ENCODE measurements at regions not wholly inside any gene's neighbourhood (a gene's known extent, or its start where the extent isn't known, plus 50 kb on each side); places are given as distances from the start of the nearest gene placed in this dataset.
"Not testable (repeated sequence)": the region's sequence is repeated elsewhere in the genome, so short reads cannot be mapped to it uniquely, and the experiment has no call there.

GRCh38 chr17:77634710-77635109 lies 323.8 kb upstream of the TNRC6C start:
- DNase-seq: no peak
- Histone ChIP-seq H3K4me3 (ENCODE audit: low read length) (no peak overlapping the region), H3K27me3 (ENCODE audit: control insufficient read depth, insufficient read depth, low read length) (peaks cover 10% of the 10 kb centered on the region), H3K9me3 (replicated peaks; ENCODE audit: control insufficient read depth, low read depth, low read length) (no peaks in the 10 kb centered on the region), H3K36me3 (ENCODE audit: control insufficient read depth, insufficient read depth, low read length) (no peaks in the 10 kb centered on the region), H3K27ac (ENCODE audit: low read length) (no peak overlapping the region), H3K4me1 (ENCODE audit: control insufficient read depth, insufficient read depth, low read length) (no peaks in the 10 kb centered on the region)
- WGBS (ENCODE audit: insufficient coverage): 22% methylated on average over 3 of the region's 4 CpGs

- no peak for DNase-seq
- no peaks in the 10 kb centered on the region for H3K4me1 ChIP-seq (ENCODE audit: control insufficient read depth, insufficient read depth, low read length)
- WGBS (ENCODE audit: insufficient coverage): 62% methylated on average over 3 of the region's 4 CpGs
- peaks cover 10% of the 10 kb centered on the region for H3K27me3 ChIP-seq (ENCODE audit: control insufficient read depth, insufficient read depth, low read length)
- H3K27ac ChIP-seq (ENCODE audit: low read length): no peak overlapping the region
- no peak overlapping the region for H3K4me3 ChIP-seq (ENCODE audit: low read length)
- no peaks in the 10 kb centered on the region for H3K36me3 ChIP-seq (ENCODE audit: control insufficient read depth, insufficient read depth, low read length)
- no peaks in the 10 kb centered on the region for H3K9me3 ChIP-seq (replicated peaks; ENCODE audit: control insufficient read depth, low read depth, low read length)
Measured at GRCh38 chr17:77635176-77635575, 323.3 kb upstream of the TNRC6C start.

GRCh38 chr17:77635785-77636184 lies 322.7 kb upstream of the TNRC6C start:
- H3K4me1 ChIP-seq (ENCODE audit: control insufficient read depth, insufficient read depth, low read length); H3K27ac ChIP-seq (ENCODE audit: low read length); H3K4me3 ChIP-seq (ENCODE audit: low read length); H3K9me3 ChIP-seq (replicated peaks; ENCODE audit: control insufficient read depth, low read depth, low read length); H3K36me3 ChIP-seq (ENCODE audit: control insufficient read depth, insufficient read depth, low read length); DNase-seq: not testable (repeated sequence)
- peaks cover 14% of the 10 kb centered on the region for H3K27me3 ChIP-seq (ENCODE audit: control insufficient read depth, insufficient read depth, low read length)
- 92% methylated on average over 3 of the region's 3 CpGs for WGBS (ENCODE audit: insufficient coverage)

DNA sequence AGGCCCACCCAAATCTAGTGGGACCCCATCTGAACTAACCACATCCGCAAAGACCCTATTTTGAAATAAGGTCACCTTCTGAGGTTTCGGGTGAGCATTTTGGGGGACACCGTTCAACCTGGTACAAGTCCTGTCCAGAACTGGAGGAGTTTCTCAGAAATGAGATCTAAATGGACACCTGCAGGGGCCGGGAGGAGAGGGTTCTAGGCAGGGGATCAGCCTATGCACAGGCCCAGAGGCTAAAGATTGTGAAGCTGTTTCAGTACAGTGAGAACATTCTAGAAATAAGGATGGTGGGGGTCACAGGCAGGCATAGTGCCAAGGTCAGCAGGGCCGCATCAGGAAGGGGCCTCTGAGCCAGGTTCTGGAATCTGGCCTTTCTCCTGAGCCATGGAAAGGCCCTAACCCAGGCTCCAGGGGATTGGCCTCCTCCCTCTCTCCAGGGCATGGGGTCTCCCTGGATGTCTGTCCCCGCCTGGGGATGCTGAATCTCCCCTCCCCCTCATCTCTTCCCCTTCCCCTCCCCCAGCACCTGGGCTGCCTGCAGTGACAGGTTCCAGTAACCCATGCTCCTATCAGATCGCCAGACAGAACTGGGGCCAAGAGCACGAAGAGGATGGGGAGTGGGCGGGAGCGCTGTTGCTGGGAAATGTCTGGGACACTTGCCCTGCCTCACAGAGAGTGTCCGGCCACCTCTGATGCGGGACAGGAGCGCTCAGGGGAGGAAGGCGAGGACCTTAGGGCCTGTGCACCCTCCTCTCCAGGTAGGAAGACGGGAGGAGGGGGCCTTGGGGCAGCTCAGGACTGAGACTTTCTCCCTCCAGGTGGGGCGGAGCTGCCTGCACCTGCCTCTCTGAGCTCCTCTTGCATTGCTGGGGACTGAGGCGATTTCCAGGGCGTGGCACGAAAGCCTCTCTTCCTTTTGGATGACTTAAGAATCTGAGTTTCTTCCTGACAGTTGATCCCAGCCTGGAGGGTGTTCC lies 321.4 kb upstream of the TNRC6C start:
- Histone ChIP-seq H3K27me3 (ENCODE audit: control insufficient read depth, insufficient read depth, low read length) (peaks cover 19% of the 10 kb centered on the region), H3K27ac (ENCODE audit: low read length) (no peak overlapping the region), H3K9me3 (replicated peaks; ENCODE audit: control insufficient read depth, low read depth, low read length) (no peaks in the 10 kb centered on the region), H3K4me3 (ENCODE audit: low read length) (no peak overlapping the region), H3K36me3 (ENCODE audit: control insufficient read depth, insufficient read depth, low read length) (no peaks in the 10 kb centered on the region), H3K4me1 (ENCODE audit: control insufficient read depth, insufficient read depth, low read length) (no peaks in the 10 kb centered on the region)
- DNase-seq: no peak
- WGBS (ENCODE audit: insufficient coverage): 55% methylated on average over 16 of the region's 19 CpGs

- no peak overlapping the region for H3K4me3 ChIP-seq (ENCODE audit: low read length)
- no peaks in the 10 kb centered on the region for H3K36me3 ChIP-seq (ENCODE audit: control insufficient read depth, insufficient read depth, low read length)
- H3K27me3 ChIP-seq (ENCODE audit: control insufficient read depth, insufficient read depth, low read length): peaks cover 21% of the 10 kb centered on the region
- no peak overlapping the region for H3K27ac ChIP-seq (ENCODE audit: low read length)
- H3K9me3 ChIP-seq (replicated peaks; ENCODE audit: control insufficient read depth, low read depth, low read length): no peaks in the 10 kb centered on the region
- H3K4me1 ChIP-seq (ENCODE audit: control insufficient read depth, insufficient read depth, low read length): no peaks in the 10 kb centered on the region
- DNase-seq: peak; percentile 14
- 46% methylated on average over 11 of the region's 16 CpGs for WGBS (ENCODE audit: insufficient coverage)
Measured at GRCh38 chr17:77637818-77638575, 320.5 kb upstream of the TNRC6C start.

DNA sequence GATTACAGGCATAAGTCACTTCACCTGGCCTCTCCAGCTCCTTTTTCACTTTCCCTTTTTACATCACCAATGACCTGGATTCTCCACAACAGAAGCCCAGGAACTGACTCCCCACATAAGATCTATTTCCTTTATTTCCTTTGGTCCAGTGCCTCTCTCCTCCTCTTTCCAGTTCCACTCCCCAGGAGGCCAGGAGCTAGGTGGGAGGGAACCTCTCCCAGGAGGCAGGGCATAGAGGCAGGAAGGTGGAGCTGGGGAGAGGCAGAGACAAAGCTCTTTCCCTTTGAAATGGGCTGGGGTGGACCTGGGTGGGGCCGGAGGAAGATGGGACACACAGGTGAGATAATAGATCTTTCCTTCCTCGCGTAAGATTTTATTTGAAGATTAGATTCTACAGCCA lies 318.3 kb upstream of the TNRC6C start:
- Histone ChIP-seq H3K4me3 (ENCODE audit: low read length) (no peak overlapping the region), H3K27me3 (ENCODE audit: control insufficient read depth, insufficient read depth, low read length) (peaks cover 25% of the 10 kb centered on the region), H3K36me3 (ENCODE audit: control insufficient read depth, insufficient read depth, low read length) (no peaks in the 10 kb centered on the region), H3K27ac (ENCODE audit: low read length) (no peak overlapping the region), H3K9me3 (replicated peaks; ENCODE audit: control insufficient read depth, low read depth, low read length) (no peaks in the 10 kb centered on the region), H3K4me1 (ENCODE audit: control insufficient read depth, insufficient read depth, low read length) (peaks cover 9% of the 10 kb centered on the region)
- 74% methylated on average over 3 of the region's 3 CpGs for WGBS (ENCODE audit: insufficient coverage)
- no peak for DNase-seq

DNA sequence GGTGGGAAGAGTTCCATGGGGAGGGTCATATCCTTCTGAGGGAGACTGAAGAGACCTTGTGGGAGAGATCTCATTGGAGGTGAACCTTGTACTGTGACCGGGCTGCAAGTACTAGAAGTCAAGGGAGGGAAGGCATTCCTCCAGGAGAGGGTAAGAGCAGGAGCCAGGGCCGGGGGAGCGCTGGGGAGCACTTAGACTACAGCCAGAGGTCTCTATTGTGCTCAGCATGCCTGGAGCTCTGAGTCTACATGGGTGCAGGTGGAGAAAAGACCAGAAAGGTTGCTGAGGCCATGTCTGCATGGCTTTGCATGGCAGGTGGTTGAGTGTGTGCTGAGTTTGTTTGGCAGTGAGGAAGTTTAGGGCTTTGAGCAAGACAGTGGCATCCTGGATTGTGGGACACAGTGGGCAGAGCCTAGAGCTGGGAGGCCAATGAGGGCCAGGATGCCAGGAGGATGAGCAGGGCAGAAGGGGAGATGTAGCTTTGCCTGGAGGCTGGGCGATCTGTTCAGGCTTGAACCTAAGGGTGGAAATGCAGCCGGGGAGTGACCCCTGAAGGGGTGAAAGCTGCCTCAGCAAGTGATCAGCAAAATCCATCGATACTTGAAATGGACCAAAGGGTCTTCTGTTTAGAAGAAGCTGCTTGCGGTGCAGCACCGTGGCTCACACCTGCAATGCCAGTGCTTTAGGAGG lies 317.4 kb upstream of the TNRC6C start:
- H3K4me3 ChIP-seq (ENCODE audit: low read length): no peak overlapping the region
- no peaks in the 10 kb centered on the region for H3K9me3 ChIP-seq (replicated peaks; ENCODE audit: control insufficient read depth, low read depth, low read length)
- H3K27me3 ChIP-seq (ENCODE audit: control insufficient read depth, insufficient read depth, low read length): peaks cover 30% of the 10 kb centered on the region
- no peaks in the 10 kb centered on the region for H3K36me3 ChIP-seq (ENCODE audit: control insufficient read depth, insufficient read depth, low read length)
- WGBS (ENCODE audit: insufficient coverage): 81% methylated on average over 6 of the region's 8 CpGs
- DNase-seq: no peak
- H3K4me1 ChIP-seq (ENCODE audit: control insufficient read depth, insufficient read depth, low read length): peaks cover 17% of the 10 kb centered on the region
- H3K27ac ChIP-seq (ENCODE audit: low read length): no peak overlapping the region

- H3K4me3 ChIP-seq (ENCODE audit: low read length): no peak overlapping the region
- no peak for DNase-seq
- H3K4me1 ChIP-seq (ENCODE audit: control insufficient read depth, insufficient read depth, low read length): peaks cover 18% of the 10 kb centered on the region
- peaks cover 32% of the 10 kb centered on the region for H3K27me3 ChIP-seq (ENCODE audit: control insufficient read depth, insufficient read depth, low read length)
- no peaks in the 10 kb centered on the region for H3K36me3 ChIP-seq (ENCODE audit: control insufficient read depth, insufficient read depth, low read length)
- 84% methylated on average over 2 of the region's 4 CpGs for WGBS (ENCODE audit: insufficient coverage)
- H3K27ac ChIP-seq (ENCODE audit: low read length): no peak overlapping the region
- no peaks in the 10 kb centered on the region for H3K9me3 ChIP-seq (replicated peaks; ENCODE audit: control insufficient read depth, low read depth, low read length)
Measured at GRCh38 chr17:77641718-77642117, 316.8 kb upstream of the TNRC6C start.

- WGBS (ENCODE audit: insufficient coverage): 67% methylated on average over 9 of the region's 15 CpGs
- no peak overlapping the region for H3K27ac ChIP-seq (ENCODE audit: low read length)
- DNase-seq: peak; percentile 32
- peaks cover 23% of the 10 kb centered on the region for H3K27me3 ChIP-seq (ENCODE audit: control insufficient read depth, insufficient read depth, low read length)
- no peaks in the 10 kb centered on the region for H3K36me3 ChIP-seq (ENCODE audit: control insufficient read depth, insufficient read depth, low read length)
- H3K4me1 ChIP-seq (ENCODE audit: control insufficient read depth, insufficient read depth, low read length): peaks cover 18% of the 10 kb centered on the region
- H3K4me3 ChIP-seq (ENCODE audit: low read length): no peak overlapping the region
- peaks cover 5% of the 10 kb centered on the region for H3K9me3 ChIP-seq (replicated peaks; ENCODE audit: control insufficient read depth, low read depth, low read length)
Measured at GRCh38 chr17:77644181-77645071, 314.1 kb upstream of the TNRC6C start.

Data from muscle of leg (tissue), 3 donors.